OCI-LY3 (cell line): ENCODE measurements at regions not wholly inside any gene's neighbourhood (a gene's known extent, or its start where the extent isn't known, plus 50 kb on each side); places are given as distances from the start of the nearest gene placed in this dataset.

Experiments
- H2AFZ ChIP-seq: fragments of 200-600, 300-600 bp; shearing (Covaris generic); 2 replicates; pipeline ENCODE4 v1.6.0; 2014; ENCODE audit warnings: antibody characterized with exemption, low read depth, low read length
- H3K27ac ChIP-seq: fragments of 200-600, 300-600 bp; sonication (generic); 2 replicates; pipeline ENCODE4 v1.5.1; 2014; ENCODE audit warnings: mild to moderate bottlenecking, low read length, moderate library complexity, mixed read lengths
- H3K27me3 ChIP-seq: fragments of 200-600, 300-600 bp; sonication (generic); 2 replicates; pipeline ENCODE4 v1.6.1; 2014; ENCODE audit warnings: low read depth, low read length, mixed read lengths
- H3K36me3 ChIP-seq: fragments of 200-600, 300-600 bp; sonication (generic); replicated peaks from 2 replicates; pipeline ENCODE3; 2014; ENCODE audit warnings: low read depth, low read length, mixed read lengths
- H3K4me1 ChIP-seq: fragments of 300-600, 200-600 bp; sonication (generic); 2 replicates; pipeline ENCODE4 v1.6.1; 2014; ENCODE audit warnings: low read length, mixed read lengths
- H3K4me2 ChIP-seq: fragments of 200-600, 300-600 bp; sonication (generic); 2 replicates; pipeline ENCODE4 v1.6.1; 2014; ENCODE audit warnings: low read length, mixed read lengths
- H3K4me3 ChIP-seq: fragments of 300-600, 200-600 bp; sonication (generic); 2 replicates; pipeline ENCODE4 v1.5.1; 2014; ENCODE audit warnings: antibody characterized with exemption, mild to moderate bottlenecking, low read length, moderate library complexity
- H3K79me2 ChIP-seq: fragments of 300-600, 200-600 bp; shearing (Covaris generic); 2 replicates; pipeline ENCODE4 v1.6.1; 2014; ENCODE audit warnings: mild to moderate bottlenecking, low read length, mixed read lengths
- H3K9ac ChIP-seq: fragments of 300-600, 200-600 bp; shearing (Covaris generic); 2 replicates; pipeline ENCODE4 v1.6.0; 2014; ENCODE audit warnings: mild to moderate bottlenecking, low read length, moderate library complexity
- H3K9me3 ChIP-seq: fragments of 200-600, 300-600 bp; shearing (Covaris generic); 2 replicates; pipeline ENCODE4 v1.6.1; 2014; ENCODE audit warnings: low read length, mixed read lengths; ENCODE audit not compliant: insufficient read depth
- H4K20me1 ChIP-seq: fragments of 200-600, 300-600 bp; sonication (generic); 2 replicates; pipeline ENCODE4 v1.6.1; 2016; ENCODE audit warnings: low read length, mixed read lengths; ENCODE audit not compliant: insufficient read depth
- EZH2phosphoT487 ChIP-seq: fragments of 200-600 bp; shearing (Covaris generic); IDR thresholded peaks from 2 replicates; pipeline ENCODE4 v1.6.1; 2018; ENCODE audit warnings: antibody characterized with exemption, mixed run types, low read depth
- TF ChIP-seq, protein P1 (sequence below): fragments of 200-600, 300-600 bp; sonication (generic); IDR thresholded peaks from 2 replicates; pipeline ENCODE4 v1.5.1; 2014; ENCODE audit warnings: antibody characterized with exemption, low read length, low read depth

DNA sequence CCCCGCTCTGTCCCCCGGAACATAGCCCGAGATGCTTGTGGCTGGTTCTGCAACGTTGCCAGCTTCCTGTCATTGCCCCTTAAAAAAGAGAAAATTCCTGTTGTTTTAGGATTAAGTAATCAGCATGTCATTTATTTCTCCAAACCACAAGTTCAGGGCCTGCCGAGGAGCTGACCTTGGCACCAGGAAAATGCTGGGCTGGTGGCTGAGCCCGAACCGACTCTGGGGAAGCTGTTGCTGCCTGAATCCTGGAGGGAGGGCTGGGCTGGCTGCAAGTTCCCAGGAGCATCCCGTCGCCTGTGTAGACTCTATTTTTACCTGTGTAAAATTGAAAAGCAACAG, 130.9 kb upstream of the FOXF1 start:
- Histone ChIP-seq H3K27me3 (peaks cover 13% of the 10 kb centered on the region; the same call in 1 of the 2 replicates), H3K4me2 (no peak overlapping the region), H3K27ac (no peak overlapping the region), H3K9ac (no peak overlapping the region), H3K4me1 (no peaks in the 10 kb centered on the region), H3K36me3 (no peaks in the 10 kb centered on the region), H2AFZ (no peak overlapping the region), H3K9me3 (no peaks in the 10 kb centered on the region), H4K20me1 (no peaks in the 10 kb centered on the region), H3K79me2 (no peaks in the 10 kb centered on the region), H3K4me3 (no peak overlapping the region)
- TF ChIP-seq, protein P1, sequence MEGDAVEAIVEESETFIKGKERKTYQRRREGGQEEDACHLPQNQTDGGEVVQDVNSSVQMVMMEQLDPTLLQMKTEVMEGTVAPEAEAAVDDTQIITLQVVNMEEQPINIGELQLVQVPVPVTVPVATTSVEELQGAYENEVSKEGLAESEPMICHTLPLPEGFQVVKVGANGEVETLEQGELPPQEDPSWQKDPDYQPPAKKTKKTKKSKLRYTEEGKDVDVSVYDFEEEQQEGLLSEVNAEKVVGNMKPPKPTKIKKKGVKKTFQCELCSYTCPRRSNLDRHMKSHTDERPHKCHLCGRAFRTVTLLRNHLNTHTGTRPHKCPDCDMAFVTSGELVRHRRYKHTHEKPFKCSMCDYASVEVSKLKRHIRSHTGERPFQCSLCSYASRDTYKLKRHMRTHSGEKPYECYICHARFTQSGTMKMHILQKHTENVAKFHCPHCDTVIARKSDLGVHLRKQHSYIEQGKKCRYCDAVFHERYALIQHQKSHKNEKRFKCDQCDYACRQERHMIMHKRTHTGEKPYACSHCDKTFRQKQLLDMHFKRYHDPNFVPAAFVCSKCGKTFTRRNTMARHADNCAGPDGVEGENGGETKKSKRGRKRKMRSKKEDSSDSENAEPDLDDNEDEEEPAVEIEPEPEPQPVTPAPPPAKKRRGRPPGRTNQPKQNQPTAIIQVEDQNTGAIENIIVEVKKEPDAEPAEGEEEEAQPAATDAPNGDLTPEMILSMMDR = no peak
- TF ChIP-seq EZH2phosphoT487 = no peak

GRCh38 chr16:86380030-86380429, 130.3 kb upstream of the FOXF1 start:
- no peak overlapping the region for H3K4me2 ChIP-seq
- no peak for TF ChIP-seq EZH2phosphoT487
- TF ChIP-seq, protein P1 = no peak
- H2AFZ ChIP-seq = no peak overlapping the region
- no peak overlapping the region for H3K27ac ChIP-seq
- H3K4me3 ChIP-seq = no peak overlapping the region
- no peak overlapping the region for H3K9ac ChIP-seq
- H4K20me1 ChIP-seq = no peaks in the 10 kb centered on the region
- peaks cover 12% of the 10 kb centered on the region; the same call in 1 of the 2 replicates for H3K27me3 ChIP-seq
- no peaks in the 10 kb centered on the region for H3K9me3 ChIP-seq
- no peaks in the 10 kb centered on the region for H3K36me3 ChIP-seq
- no peaks in the 10 kb centered on the region for H3K4me1 ChIP-seq
- H3K79me2 ChIP-seq = no peaks in the 10 kb centered on the region

DNA sequence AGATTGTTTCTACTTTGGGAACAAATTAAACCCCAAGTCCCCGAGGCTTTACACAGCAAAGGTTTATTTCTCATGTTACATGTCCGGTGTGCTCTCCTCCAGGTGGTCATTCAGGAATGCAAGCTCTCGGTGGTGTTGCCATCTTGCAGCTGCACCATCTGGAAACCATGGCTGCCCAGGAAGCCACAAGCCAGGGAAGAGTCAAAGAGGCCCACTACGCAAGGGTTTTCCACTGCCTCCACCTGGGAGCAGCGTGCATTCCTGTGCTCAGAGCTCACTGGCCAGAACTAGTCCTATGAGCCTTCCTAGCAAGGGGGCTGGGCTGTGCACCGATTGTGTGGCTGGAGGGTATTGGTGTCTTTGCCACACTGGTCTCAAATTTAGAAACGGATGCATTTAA, 128.8 kb upstream of the FOXF1 start:
- no peaks in the 10 kb centered on the region for H3K36me3 ChIP-seq
- H3K9ac ChIP-seq = no peak overlapping the region
- no peaks in the 10 kb centered on the region for H4K20me1 ChIP-seq
- no peaks in the 10 kb centered on the region for H3K27me3 ChIP-seq
- H3K27ac ChIP-seq = no peak overlapping the region
- H3K4me3 ChIP-seq = no peak overlapping the region
- H3K4me2 ChIP-seq = no peak overlapping the region
- H2AFZ ChIP-seq = no peak overlapping the region
- H3K9me3 ChIP-seq = no peaks in the 10 kb centered on the region
- no peaks in the 10 kb centered on the region for H3K79me2 ChIP-seq
- no peaks in the 10 kb centered on the region for H3K4me1 ChIP-seq
- TF ChIP-seq, protein P1 = no peak
- no peak for TF ChIP-seq EZH2phosphoT487

- no peak overlapping the region for H3K27ac ChIP-seq
- H2AFZ ChIP-seq = no peak overlapping the region
- no peaks in the 10 kb centered on the region for H3K9me3 ChIP-seq
- no peak overlapping the region for H3K4me2 ChIP-seq
- TF ChIP-seq, protein P1 = no peak
- no peak for TF ChIP-seq EZH2phosphoT487
- H4K20me1 ChIP-seq = no peaks in the 10 kb centered on the region
- H3K9ac ChIP-seq = no peak overlapping the region
- no peaks in the 10 kb centered on the region for H3K79me2 ChIP-seq
- no peak overlapping the region for H3K4me3 ChIP-seq
- H3K4me1 ChIP-seq = no peaks in the 10 kb centered on the region
- H3K36me3 ChIP-seq = no peaks in the 10 kb centered on the region
- H3K27me3 ChIP-seq = no peaks in the 10 kb centered on the region
These were observed 128.1 kb upstream of the FOXF1 start for GRCh38 chr16:86382067-86382773.
